HepG2 (cell line): ENCODE measurements at regions not wholly inside any gene's neighbourhood (a gene's known extent, or its start where the extent isn't known, plus 50 kb on each side); places are given as distances from the start of the nearest gene placed in this dataset.

ENCODE experiments used
- ATAC-seq: fragments of 200-7000 bp; cut with Tn5 transposase; 3 replicates; pipeline ENCODE4 v1.9.1; 2020; ENCODE audit warnings: mild to moderate bottlenecking, moderate library complexity
- BruUV-seq: library from RNA; stranded (reverse); fragments of 400-500 nt; replicated peaks from 2 replicates; lab custom pipeline; 2021; lab: Mats Ljungman, UMichigan
- CTCF ChIA-PET: fragments of 300-600 bp; formaldehyde crosslinking; extraction: SDS; loops from one replicate; lab custom pipeline; 2021; ENCODE audit warnings: low total read pairs, inconsistent platforms, low intra/inter-chr PET ratio; lab: Yijun Ruan, JAX
- POLR2A ChIA-PET: fragments of 350-600 bp; sonication (Branson Sonifier 250); formaldehyde crosslinking; loops from one replicate; lab custom pipeline; 2020; ENCODE audit warnings: antibody characterized with exemption, inconsistent platforms; lab: Yijun Ruan, JAX
- DNase-seq: peaks from one replicate; pipeline ENCODE4 v3.0.0-alpha.2; 2015; ENCODE audit warnings: low spot score
- FAIRE-seq: peaks from 3 replicates; lab custom pipeline; 2011; peaks lifted over from hg19 to GRCh38; lab: Jason Lieb, UNC
- H2AFZ ChIP-seq: one replicate; pipeline ENCODE4 v1.6.1; 2011; ENCODE audit warnings: low read length, inconsistent platforms
- H3K27ac ChIP-seq: fragments of 300-600 bp; 3 replicates; pipeline ENCODE4 v1.8.0; 2011; ENCODE audit warnings: mixed run types, mild to moderate bottlenecking, mixed read lengths, low read length, inconsistent platforms; ENCODE audit not compliant: insufficient read depth; ENCODE audit errors: extremely low read length
- H3K27me3 ChIP-seq, 2 experiments: fragments of 200-600 bp in 1 of 2; 2 replicates in 1 of 2; 3 replicates in 1 of 2; pipeline versions ENCODE4 v1.6.0 to v1.8.0; 2011; ENCODE audit warnings: low read length in 2 of 2, mild to moderate bottlenecking in 2 of 2, moderate library complexity in 2 of 2, inconsistent platforms in 1 of 2; ENCODE audit not compliant: insufficient read depth in 2 of 2, control insufficient read depth in 1 of 2
- H3K36me3 ChIP-seq, 2 experiments: fragments of 200-600 bp in 1 of 2; replicated peaks in 1 of 2; 2 replicates in 1 of 2; 3 replicates in 1 of 2; pipeline versions ENCODE4 v1.5.1 to v1.8.0; 2011; ENCODE audit warnings: low read length in 2 of 2, inconsistent platforms in 1 of 2; ENCODE audit not compliant: insufficient read depth in 2 of 2, control insufficient read depth in 1 of 2
- H3K4me1 ChIP-seq: 2 replicates; pipeline ENCODE4 v1.5.1; 2012; ENCODE audit warnings: low read length, inconsistent platforms; ENCODE audit not compliant: insufficient read depth
- H3K4me2 ChIP-seq: 2 replicates; pipeline ENCODE4 v1.6.0; 2011; ENCODE audit warnings: low read depth, low read length, inconsistent platforms
- H3K4me3 ChIP-seq, 3 experiments: fragments of 200-600 bp in 1 of 3; sonication (generic), shearing (Covaris generic) in 1 of 3; replicated peaks in 1 of 3; 2 replicates each; pipeline ENCODE4 v1.5.1; 2011 to 2016; ENCODE audit warnings: low read length in 3 of 3, inconsistent platforms in 2 of 3, low read depth in 2 of 3, mild to moderate bottlenecking in 2 of 3, control low read depth in 1 of 3, mixed read lengths in 1 of 3; ENCODE audit not compliant: insufficient read depth in 1 of 3
- H3K79me2 ChIP-seq: one replicate; pipeline ENCODE4 v1.6.1; 2011; ENCODE audit warnings: low read length, inconsistent platforms; ENCODE audit not compliant: insufficient read depth
- H3K9ac ChIP-seq: 2 replicates; pipeline ENCODE4 v1.6.0; 2011; ENCODE audit warnings: mild to moderate bottlenecking, low read depth, low read length, inconsistent platforms; ENCODE audit not compliant: insufficient read depth
- H3K9me3 ChIP-seq: 2 replicates; pipeline ENCODE4 v1.5.1; 2012; ENCODE audit warnings: mild to moderate bottlenecking, low read length
- H4K20me1 ChIP-seq: 2 replicates; pipeline ENCODE4 v1.6.0; 2011; ENCODE audit warnings: inconsistent platforms, mild to moderate bottlenecking, low read length, moderate library complexity; ENCODE audit not compliant: insufficient read depth
- ATAD3A ChIP-seq: sonication (generic); formaldehyde crosslinking; IDR thresholded peaks from 2 replicates; pipeline ENCODE4 v1.4.0; 2020; ENCODE audit warnings: missing genetic modification reagents
- CREB3 ChIP-seq: sonication (generic); formaldehyde crosslinking; IDR thresholded peaks from 2 replicates; pipeline ENCODE4 v1.5.0; 2020; ENCODE audit warnings: missing genetic modification reagents
- ERF ChIP-seq: IDR thresholded peaks from 2 replicates; pipeline ENCODE4 v1.6.1; 2018; ENCODE audit warnings: missing biosample characterization, missing genetic modification reagents
- FIP1L1 ChIP-seq: fragments of 200-400 bp; formaldehyde crosslinking; IDR thresholded peaks from 2 replicates; pipeline ENCODE4 v1.6.1; 2018; ENCODE audit warnings: low read depth, mild to moderate bottlenecking, low read length, moderate library complexity, borderline replicate concordance; ENCODE audit not compliant: insufficient read depth
- GATA4 ChIP-seq: sonication (generic); IDR thresholded peaks from 2 replicates; pipeline ENCODE4 v1.6.1; 2016; ENCODE audit warnings: antibody characterized with exemption, low read depth, borderline replicate concordance
- IKZF4 ChIP-seq: sonication (generic); formaldehyde crosslinking; IDR thresholded peaks from 2 replicates; pipeline ENCODE4 v1.5.1; 2020; ENCODE audit warnings: borderline replicate concordance, mild to moderate bottlenecking, low read depth, missing genetic modification reagents; ENCODE audit errors: not compliant biosample characterization
- MED13 ChIP-seq: sonication (generic); formaldehyde crosslinking; IDR thresholded peaks from 2 replicates; pipeline ENCODE4 v1.5.0; 2020; ENCODE audit warnings: missing genetic modification reagents
- NCOA1 ChIP-seq: sonication (generic); formaldehyde crosslinking; IDR thresholded peaks from 2 replicates; pipeline ENCODE4 v1.9.0; 2021; ENCODE audit warnings: missing genetic modification reagents
- PTBP1 ChIP-seq: fragments of 200-400 bp; formaldehyde crosslinking; IDR thresholded peaks from 2 replicates; pipeline ENCODE4 v1.6.1; 2018; ENCODE audit warnings: low read length, low read depth; ENCODE audit not compliant: poor library complexity, severe bottlenecking
- SATB2 ChIP-seq: sonication (generic); formaldehyde crosslinking; IDR thresholded peaks from 2 replicates; pipeline ENCODE4 v1.5.0; 2020; ENCODE audit warnings: missing genetic modification reagents
- SRSF9 ChIP-seq: fragments of 200-400 bp; formaldehyde crosslinking; IDR thresholded peaks from 2 replicates; pipeline ENCODE4 v1.6.1; 2018; ENCODE audit warnings: borderline replicate concordance, mild to moderate bottlenecking, low read depth, low read length; ENCODE audit not compliant: insufficient read depth, poor library complexity, severe bottlenecking
- TBL1XR1 ChIP-seq: fragments of 150-350 bp; IDR thresholded peaks from 2 replicates; pipeline ENCODE4 v1.6.1; 2014; ENCODE audit warnings: borderline replicate concordance, low read length; ENCODE audit not compliant: partially characterized antibody
- THRA ChIP-seq: sonication (generic); formaldehyde crosslinking; IDR thresholded peaks from 2 replicates; pipeline ENCODE4 v1.4.0; 2020; ENCODE audit warnings: missing genetic modification reagents, borderline replicate concordance
- ZNF33A ChIP-seq: sonication (generic); formaldehyde crosslinking; IDR thresholded peaks from 2 replicates; pipeline ENCODE4 v1.5.1; 2020; ENCODE audit warnings: missing genetic modification reagents, mild to moderate bottlenecking, moderate library complexity, borderline replicate concordance
- ZNF660 ChIP-seq: sonication (generic); formaldehyde crosslinking; IDR thresholded peaks from 2 replicates; pipeline ENCODE4 v1.5.1; 2020; ENCODE audit warnings: mild to moderate bottlenecking, low read depth, missing genetic modification reagents, borderline replicate concordance
- ZNF83 ChIP-seq: sonication (generic); formaldehyde crosslinking; IDR thresholded peaks from 2 replicates; pipeline ENCODE4 v1.4.0; 2020; ENCODE audit warnings: missing genetic modification reagents, mild to moderate bottlenecking, borderline replicate concordance
- ZNF839 ChIP-seq: sonication (generic); formaldehyde crosslinking; IDR thresholded peaks from 2 replicates; pipeline ENCODE4 v1.4.0; 2020; ENCODE audit warnings: missing genetic modification reagents, mild to moderate bottlenecking, borderline replicate concordance
- WGBS: methylation state at CpG from one replicate; pipeline ENCODE4 v1.1.6; 2017; ENCODE audit warnings: low lambda C conversion rate; 5-methylcytosine and 5-hydroxymethylcytosine counted together
- in situ Hi-C: cut with HindIII; loops from 2 replicates; pipeline ENCODE4 v1.10.0; 2017; ENCODE audit warnings: low pct_unique_long_range_greater_than_20kb; ENCODE audit not compliant: extremely low pct_ligation_motif_present
- intact Hi-C: fragments of 100-400 bp; cut with micrococcal nuclease; formaldehyde crosslinking; loops from one replicate; pipeline ENCODE4 v1.10.0; 2022; ENCODE audit not compliant: unreplicated experiment
- TF ChIP-seq, protein P1 (sequence below): IDR thresholded peaks from 2 replicates; pipeline ENCODE4 v1.6.1; 2016; ENCODE audit warnings: missing genetic modification reagents, missing compliant biosample characterization
- TF ChIP-seq, protein P2 (sequence below): sonication (generic); IDR thresholded peaks from 2 replicates; pipeline ENCODE4 v1.6.1; 2016; ENCODE audit warnings: low read depth, borderline replicate concordance
- TF ChIP-seq, protein P3 (sequence below): sonication (generic); formaldehyde crosslinking; IDR thresholded peaks from 2 replicates; pipeline ENCODE4 v1.5.0; 2020; ENCODE audit warnings: mild to moderate bottlenecking, missing genetic modification reagents, borderline replicate concordance

DNA sequence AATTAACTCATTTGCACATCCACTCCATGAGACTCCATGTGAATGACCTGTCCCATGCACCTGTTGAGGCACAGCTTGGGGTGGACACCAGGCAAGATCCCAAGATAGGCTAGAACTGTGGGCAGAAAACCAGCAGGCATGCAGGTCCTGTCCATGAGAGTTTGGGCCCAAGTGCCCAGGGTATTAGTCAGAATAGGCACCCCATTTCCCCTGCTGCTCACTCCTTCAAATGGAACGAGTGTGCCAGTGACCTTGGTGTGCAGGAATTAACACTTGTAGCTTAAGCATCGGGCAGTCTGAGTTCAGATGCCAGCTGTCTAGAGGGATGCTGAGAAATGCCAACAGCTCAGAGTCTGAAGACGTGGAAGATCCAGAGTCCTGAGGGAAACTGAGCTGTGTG, 254.1 kb upstream of the GLI3 start:
- no peak overlapping the region for H2AFZ ChIP-seq
- ChIA-PET CTCF (no interaction called here), POLR2A (no interaction called here)
- WGBS = 0% methylated on average over 3 of the region's 3 CpGs
- H3K27ac ChIP-seq = no peak overlapping the region
- peaks cover 7% of the 10 kb centered on the region for H3K9me3 ChIP-seq
- no peak overlapping the region for H3K9ac ChIP-seq
- no peaks in the 10 kb centered on the region for H3K27me3 ChIP-seq
- no peaks in the 10 kb centered on the region for H3K4me1 ChIP-seq
- intact Hi-C loops = no loop called here
- H3K4me2 ChIP-seq = no peak overlapping the region
- no TSS peak for BruUV-seq
- H3K36me3 ChIP-seq = no peaks in the 10 kb centered on the region
- no peak for ATAC-seq
- FAIRE-seq = no peak
- H3K4me3 ChIP-seq = no peak overlapping the region
- TF ChIP-seq GATA4 (no peak), ERF (CRISPR knock-in tag) (no peak), MED13 (CRISPR knock-in tag) (no peak), SATB2 (CRISPR knock-in tag) (no peak), ZNF660 (CRISPR knock-in tag) (no peak), ZNF33A (CRISPR knock-in tag) (no peak), THRA (no peak), PTBP1 (no peak), ZNF83 (CRISPR knock-in tag) (no peak), IKZF4 (CRISPR knock-in tag) (no peak), CREB3 (no peak), TBL1XR1 (no peak), SRSF9 (no peak), FIP1L1 (no peak), ZNF839 (CRISPR knock-in tag) (no peak), NCOA1 (CRISPR knock-in tag) (no peak), ATAD3A (CRISPR knock-in tag) (no peak)
- TF ChIP-seq, protein P1, sequence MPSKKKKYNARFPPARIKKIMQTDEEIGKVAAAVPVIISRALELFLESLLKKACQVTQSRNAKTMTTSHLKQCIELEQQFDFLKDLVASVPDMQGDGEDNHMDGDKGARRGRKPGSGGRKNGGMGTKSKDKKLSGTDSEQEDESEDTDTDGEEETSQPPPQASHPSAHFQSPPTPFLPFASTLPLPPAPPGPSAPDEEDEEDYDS = no peak
- TF ChIP-seq, protein P2, sequence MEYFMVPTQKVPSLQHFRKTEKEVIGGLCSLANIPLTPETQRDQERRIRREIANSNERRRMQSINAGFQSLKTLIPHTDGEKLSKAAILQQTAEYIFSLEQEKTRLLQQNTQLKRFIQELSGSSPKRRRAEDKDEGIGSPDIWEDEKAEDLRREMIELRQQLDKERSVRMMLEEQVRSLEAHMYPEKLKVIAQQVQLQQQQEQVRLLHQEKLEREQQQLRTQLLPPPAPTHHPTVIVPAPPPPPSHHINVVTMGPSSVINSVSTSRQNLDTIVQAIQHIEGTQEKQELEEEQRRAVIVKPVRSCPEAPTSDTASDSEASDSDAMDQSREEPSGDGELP = no peak
- TF ChIP-seq, protein P3, sequence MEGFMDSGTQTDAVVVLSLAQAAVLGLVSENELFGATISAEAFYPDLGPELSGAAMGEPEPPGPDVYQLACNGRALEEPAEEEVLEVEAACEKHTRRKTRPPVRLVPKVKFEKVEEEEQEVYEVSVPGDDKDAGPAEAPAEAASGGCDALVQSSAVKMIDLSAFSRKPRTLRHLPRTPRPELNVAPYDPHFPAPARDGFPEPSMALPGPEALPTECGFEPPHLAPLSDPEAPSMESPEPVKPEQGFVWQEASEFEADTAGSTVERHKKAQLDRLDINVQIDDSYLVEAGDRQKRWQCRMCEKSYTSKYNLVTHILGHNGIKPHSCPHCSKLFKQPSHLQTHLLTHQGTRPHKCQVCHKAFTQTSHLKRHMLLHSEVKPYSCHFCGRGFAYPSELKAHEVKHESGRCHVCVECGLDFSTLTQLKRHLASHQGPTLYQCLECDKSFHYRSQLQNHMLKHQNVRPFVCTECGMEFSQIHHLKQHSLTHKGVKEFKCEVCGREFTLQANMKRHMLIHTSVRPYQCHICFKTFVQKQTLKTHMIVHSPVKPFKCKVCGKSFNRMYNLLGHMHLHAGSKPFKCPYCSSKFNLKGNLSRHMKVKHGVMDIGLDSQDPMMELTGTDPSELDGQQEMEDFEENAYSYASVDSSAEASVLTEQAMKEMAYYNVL (CRISPR knock-in tag) = no peak
- in situ Hi-C loops = no loop called here
- DNase-seq = no peak
- no peaks in the 10 kb centered on the region for H3K79me2 ChIP-seq
- no peaks in the 10 kb centered on the region for H4K20me1 ChIP-seq
